ENCODE measurements at regions not wholly inside any gene's neighbourhood (a gene's known extent, or its start where the extent isn't known, plus 50 kb on each side); places are given as distances from the start of the nearest gene placed in this dataset.
A peak's percentile ranks its signal among the peaks of the same experiment; 100 is the strongest.
"Not testable (repeated sequence)": the region's sequence is repeated elsewhere in the genome, so short reads cannot be mapped to it uniquely, and the experiment has no call there.

GRCh38 chr12:27865421-27865820 is 85.4 kb upstream of the MANSC4 start:
- H3K27ac ChIP-seq: no peak overlapping the region
- DNase-seq (ENCODE audit: low read depth, low spot score): peak; percentile 41

GRCh38 chr12:27864521-27864920 is 84.5 kb upstream of the MANSC4 start:
- no peak overlapping the region for H3K27ac ChIP-seq
- no peak for DNase-seq (ENCODE audit: low read depth, low spot score)

- no peak overlapping the region for H3K27ac ChIP-seq
- DNase-seq (ENCODE audit: low read depth, low spot score): no peak
These were observed 83.8 kb upstream of the MANSC4 start for GRCh38 chr12:27863839-27864238.

GRCh38 chr12:27861428-27862167 is 81.6 kb upstream of the MANSC4 start:
- no peak for DNase-seq (ENCODE audit: low read depth, low spot score)
- H3K27ac ChIP-seq: no peak overlapping the region

- no peak for DNase-seq (ENCODE audit: low read depth, low spot score)
- no peak overlapping the region for H3K27ac ChIP-seq
These were observed 79.6 kb upstream of the MANSC4 start for GRCh38 chr12:27859648-27860047.

- not testable (repeated sequence) for DNase-seq (ENCODE audit: low read depth, low spot score); H3K27ac ChIP-seq
These were observed 77.0 kb upstream of the MANSC4 start for GRCh38 chr12:27857006-27857405.

- H3K27ac ChIP-seq: no peak overlapping the region
- no peak for DNase-seq (ENCODE audit: low read depth, low spot score)
These were observed 72.7 kb upstream of the MANSC4 start for GRCh38 chr12:27852742-27853141.
